CD4-positive, alpha-beta T cell treated with Interleukin-10 for 1 hour (primary cell): ENCODE measurements at regions not wholly inside any gene's neighbourhood (a gene's known extent, or its start where the extent isn't known, plus 50 kb on each side); places are given as distances from the start of the nearest gene placed in this dataset.

Source experiments
- DNase-seq: peaks from one replicate; pipeline ENCODE4 v3.0.0-alpha.2; 2020

DNA sequence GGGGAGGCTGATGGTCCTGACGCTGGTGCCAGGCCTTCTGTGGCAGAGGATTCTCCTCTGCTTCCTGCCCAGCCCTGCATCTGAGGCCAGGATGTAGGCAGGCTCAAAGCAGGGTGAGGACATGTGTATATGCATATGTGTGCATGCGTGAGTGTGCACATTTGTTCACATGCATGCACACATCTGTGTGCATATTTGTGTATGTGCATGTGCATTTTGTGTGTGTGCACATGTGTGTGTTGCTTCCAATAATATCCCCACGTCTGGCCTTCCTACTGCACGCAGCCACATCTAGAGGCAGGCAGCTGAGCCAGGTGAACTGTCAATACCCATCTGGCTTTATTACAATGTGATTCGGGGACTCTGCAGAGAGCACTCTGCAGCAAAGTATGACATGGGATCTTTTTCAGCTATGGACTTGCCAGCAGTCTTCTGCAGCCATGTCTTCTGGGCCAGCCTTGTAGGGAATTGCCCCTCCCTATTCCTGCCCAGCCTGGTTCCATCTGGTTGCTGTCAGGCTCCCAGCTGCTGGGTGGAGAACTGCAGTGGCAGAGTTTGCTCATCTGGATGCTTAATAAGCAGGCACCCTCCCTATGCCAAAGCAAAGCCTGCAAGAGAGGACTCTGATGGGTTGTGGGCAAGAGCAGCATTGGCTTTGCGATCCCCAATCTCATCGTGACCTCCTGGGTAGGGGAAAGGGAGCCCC is 140.7 kb downstream of the PFKFB3 start:
- DNase-seq = no peak

DNA sequence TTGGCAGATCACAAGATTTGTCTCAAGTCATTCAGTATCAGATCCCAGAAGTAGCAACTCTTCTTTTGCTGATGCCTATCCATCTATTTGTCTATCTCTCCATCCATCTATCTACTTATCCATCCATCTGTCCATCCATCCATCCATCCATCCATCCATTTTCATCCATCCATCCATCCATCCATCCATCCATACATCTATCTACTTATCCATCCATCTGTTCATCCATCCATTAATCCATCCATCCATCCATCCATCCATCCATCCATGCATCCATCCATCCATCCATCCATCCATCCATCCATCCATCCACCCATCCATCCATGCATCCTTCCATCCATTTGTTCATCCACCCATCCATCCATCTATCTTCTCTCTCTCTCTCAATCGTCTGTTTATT is 142.7 kb downstream of the PFKFB3 start:
- DNase-seq = no peak

DNA sequence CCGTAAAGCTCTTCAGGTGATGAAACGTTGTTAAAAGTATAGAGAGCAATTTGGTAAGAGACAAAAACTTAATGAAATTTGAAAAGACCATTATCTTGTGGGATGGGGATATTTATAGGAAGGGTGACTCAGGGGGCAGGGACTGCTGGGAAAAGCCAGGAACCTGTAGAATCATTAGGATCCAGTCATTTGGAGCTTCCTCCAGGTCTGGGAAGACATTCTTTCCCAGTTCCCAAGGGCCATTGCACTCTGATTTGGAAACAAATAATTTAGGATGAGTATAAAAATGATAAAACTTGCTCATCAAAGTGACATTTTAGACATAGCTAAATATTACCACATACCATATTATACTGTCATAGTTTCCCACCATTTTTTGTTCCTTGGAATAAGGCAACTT is 143.9 kb downstream of the PFKFB3 start:
- no peak for DNase-seq

DNA sequence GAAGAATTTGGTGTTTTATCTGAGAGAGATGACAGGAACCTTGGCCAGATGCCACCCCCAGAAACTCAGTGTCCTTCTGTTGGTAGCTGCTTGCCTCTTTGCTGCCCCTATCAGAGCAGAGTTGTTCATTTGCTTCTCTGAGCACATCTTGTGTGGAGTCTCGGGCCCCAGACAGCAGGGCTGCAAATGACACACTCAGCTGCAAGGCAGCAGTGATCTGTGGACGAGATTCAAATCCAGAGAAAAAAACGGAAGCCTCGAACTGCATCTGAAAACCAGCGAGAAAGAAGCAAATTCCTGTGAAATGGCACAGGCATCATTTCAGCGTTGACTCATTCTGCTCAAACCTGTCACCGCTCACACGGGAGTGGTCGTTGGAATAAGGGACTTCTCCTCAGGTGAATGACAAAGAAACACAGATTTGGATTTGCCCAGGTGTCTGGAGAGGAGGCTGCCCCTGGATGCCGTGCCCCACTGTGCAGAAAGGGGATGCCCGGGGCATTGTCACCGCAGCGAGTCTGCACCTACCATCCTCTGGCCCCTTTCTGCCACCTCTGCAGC is 144.7 kb downstream of the PFKFB3 start:
- peak; percentile 63 for DNase-seq

DNA sequence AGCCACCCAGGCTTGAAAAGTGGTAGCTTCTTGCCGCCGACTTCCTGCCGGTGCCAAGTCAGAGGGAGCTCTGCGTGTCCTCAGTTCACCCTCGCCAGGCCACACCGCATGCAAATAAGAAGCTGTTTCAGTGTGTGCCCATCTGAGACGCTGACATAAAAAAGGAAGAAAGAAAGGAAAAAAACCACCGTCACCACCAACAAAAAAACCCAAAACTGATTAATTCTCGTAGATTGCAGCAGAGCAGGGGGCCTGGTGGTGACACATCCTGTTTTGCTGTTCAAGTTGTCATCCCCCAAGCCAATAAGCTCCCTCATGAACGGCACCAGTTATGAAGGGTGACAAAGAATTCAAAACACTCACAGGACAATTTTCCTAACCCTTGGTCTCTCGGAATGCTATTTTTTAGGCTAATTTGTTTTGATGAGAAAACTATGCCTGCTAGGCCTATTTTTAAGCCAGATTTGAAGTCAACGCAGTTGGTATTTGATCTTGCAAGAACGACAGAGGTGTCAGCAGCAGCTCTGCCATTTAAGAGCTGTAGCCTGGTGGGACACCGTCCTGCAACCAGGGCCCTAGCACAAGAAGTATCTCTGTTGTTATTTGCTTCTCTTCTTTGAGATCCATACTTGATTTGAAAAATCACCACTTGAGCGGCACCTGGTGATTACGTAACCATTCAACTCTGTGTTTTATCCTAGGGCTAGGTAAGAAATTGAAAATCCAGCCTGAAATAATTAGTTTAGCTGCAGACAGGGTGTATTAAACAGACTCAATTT is 145.6 kb downstream of the PFKFB3 start:
- peak; percentile 85 for DNase-seq

DNA sequence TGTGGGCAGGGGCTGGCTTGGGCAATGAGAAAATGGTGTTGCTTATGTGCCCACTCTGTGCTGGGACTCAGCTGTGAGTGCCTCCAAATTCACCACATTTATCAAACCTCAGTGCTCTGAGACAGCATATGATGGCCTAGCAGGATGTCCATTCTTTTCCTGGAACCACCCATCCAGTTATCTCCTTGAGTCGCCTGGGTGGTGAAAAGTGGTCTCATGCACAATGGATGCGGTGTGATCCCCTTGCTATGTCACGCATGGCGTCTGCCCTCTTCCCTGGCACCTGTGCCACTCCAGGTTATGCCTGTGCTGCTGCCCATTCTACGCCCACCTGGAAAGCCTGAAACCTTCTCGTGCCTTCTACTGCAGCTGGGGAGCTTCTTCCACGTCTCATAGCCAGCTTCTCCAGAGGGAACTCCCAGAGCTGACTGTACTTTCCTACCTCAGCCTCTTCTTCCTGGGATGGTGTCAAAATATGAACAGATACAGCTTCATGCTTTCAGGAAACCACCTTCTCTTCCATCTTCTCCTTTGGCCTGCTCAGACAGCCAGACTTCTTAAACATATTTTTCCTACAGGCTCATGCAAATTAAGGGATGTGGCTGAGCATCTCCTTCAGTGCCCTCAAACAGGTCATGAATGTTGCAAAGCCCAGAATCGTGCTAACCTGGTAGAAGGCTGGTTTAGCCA is 147.3 kb downstream of the PFKFB3 start:
- DNase-seq = no peak

DNA sequence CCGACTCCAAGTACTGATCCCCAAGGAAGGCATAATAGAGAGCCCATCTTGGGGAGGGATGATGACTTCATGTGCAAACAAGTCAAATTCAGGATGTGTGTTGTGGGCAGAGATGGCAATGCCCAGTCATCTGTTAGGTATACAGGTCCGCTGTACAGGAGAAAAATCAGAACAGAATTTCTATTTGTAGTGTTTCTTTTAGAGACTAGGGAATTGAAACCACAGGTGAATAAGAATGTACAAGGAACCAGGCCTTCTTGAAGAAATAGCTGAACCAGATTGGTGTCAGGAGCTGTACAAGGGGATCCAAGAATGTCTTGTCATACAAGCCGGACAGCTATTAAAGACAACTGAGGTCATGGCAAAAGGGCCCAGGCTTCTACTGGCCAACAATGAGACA is 147.9 kb downstream of the PFKFB3 start:
- no peak for DNase-seq

DNA sequence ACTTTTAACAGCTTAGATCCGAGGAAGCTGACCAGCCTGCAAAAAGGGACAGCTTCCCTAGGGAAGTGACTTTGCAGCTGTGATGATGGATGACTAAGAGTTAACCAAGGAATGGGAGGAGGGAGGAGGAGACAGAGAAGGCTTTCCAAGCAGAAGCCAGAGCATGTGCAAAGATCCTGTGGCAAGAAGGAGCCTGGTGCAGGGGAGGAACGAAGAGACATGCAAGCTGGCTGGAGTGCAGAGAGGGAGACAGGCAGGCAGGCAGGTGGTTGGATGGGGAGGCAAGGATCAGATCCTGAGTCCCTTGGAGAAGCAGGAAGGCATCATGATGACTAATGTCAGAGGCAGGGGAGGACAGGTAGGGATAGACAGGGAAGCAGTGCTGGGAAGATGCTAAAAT is 148.8 kb downstream of the PFKFB3 start:
- no peak for DNase-seq

DNA sequence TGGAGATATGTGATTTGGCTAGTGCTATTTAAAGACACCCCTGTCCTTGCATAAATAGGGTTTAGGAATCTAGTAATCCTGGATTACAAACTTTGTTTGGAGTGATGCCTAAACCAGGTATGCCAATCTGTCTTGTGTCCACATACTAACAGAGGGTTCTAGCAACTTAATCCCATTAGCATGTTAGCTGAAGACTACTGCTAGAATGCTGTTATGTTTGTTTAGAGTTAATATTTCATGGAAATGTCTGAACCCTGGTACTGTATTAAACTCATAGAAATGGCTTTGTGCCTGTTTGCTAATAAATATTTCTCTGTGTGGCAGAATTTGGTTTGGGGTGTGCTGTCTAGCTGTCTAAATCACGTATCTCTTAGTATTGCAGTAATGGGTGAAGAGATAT is 150.8 kb downstream of the PFKFB3 start:
- no peak for DNase-seq

DNA sequence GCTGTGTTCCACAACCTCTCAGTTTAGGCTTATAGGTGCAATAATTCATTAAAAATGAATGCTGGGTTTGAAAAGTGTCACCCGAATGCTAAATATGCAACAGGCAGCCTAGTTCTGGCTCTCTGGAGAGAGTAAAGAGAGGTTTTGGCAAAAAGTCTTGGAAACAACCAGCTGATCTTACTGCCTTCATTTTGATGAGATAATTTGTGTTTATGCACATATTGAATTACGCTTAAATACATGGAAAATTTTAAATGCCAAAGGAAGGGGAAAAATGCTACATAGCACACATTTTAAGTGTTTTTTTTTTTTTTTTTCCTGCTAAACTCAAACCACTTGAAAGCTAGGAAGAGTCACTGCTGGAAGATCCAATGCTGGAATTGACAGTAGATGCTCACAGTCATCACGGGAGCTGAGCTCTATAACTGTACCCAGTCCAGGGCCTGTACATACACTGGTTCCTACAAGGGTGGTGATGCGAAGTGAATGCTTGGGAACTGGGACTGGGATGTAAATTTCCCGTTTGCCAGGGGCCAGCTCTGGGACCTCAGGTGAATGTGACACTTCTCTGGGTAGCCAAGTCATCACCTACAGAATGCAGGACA is 151.5 kb downstream of the PFKFB3 start:
- no peak for DNase-seq

DNA sequence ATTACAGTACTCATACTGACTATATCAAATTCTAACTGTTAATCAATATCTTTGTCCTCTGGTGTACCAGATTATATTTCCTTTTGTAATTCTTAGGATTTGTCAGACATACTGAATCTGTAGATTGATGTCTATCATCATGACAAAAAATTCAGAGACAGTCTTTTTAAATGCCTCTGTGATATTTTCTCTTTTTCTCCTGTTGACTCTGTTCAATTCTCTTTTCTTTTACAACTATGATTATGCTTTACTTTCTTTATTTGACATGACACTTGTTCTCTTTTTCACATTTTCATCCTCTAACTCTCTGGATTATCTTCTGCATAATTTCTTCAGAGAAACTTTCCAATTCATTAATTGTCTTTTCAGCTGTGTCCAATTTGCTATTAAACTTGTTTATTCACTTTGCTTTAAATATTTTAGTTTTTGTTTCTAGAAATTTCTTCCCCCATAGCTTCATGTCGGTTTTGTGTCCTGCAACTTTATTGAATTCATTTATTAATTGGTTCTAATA is 153.6 kb downstream of the PFKFB3 start:
- DNase-seq = no peak

DNA sequence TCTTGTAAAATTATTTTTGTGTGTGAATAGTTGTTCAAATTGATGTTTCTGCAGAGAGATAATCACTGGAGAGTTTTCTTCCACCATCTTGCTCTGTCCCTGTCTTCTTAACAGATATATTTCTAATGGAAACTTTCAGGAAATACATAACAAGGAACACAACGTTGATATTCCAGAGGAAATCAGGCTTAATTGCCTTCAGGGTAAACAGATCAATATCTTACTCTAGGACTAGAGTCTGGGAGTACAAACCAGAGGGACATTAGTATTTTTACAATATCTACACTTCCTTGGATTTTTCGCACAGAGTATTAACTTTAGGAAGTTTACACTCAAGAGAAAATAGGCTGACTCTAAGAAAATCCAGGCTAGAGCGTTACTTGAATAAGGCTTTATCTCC is 159.1 kb downstream of the PFKFB3 start:
- DNase-seq = no peak

DNA sequence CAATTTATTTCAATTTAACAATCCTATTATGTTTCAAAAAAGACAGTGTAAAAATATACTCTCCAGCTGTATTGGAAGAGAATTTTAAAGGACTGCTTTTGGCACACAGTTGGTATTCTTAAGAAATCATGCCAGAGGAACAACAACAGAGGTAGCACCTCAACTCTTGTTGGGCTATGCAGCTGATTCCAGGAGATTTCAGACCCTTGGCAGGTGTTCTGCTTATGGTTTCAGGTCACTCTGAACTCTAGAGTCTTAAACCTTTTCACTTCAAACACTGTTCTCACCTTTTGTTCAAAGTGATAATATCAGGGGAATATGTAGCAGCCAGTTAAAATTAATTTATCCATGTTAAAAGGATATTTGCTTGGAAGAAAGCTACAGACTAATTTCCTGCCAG is 160.1 kb downstream of the PFKFB3 start:
- DNase-seq = no peak

DNA sequence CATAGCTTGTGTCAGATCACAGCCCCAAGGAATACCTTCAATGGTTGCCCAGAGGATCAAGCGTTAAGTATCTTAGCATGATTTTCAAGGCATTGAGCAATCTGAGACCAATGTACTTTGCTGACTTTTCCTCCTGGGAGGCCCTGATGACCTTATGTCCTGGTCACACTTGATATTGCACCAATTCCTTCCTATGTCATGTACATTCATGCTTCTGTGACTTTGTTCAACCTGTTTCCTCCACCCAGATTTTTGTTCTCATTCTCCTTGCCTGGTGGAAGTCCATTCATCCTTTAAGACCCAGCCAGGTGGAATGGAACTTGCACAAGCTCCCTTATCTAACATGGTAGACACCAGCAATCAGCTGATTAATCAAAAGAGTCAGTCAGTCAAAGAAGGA is 160.8 kb downstream of the PFKFB3 start:
- DNase-seq = no peak

DNA sequence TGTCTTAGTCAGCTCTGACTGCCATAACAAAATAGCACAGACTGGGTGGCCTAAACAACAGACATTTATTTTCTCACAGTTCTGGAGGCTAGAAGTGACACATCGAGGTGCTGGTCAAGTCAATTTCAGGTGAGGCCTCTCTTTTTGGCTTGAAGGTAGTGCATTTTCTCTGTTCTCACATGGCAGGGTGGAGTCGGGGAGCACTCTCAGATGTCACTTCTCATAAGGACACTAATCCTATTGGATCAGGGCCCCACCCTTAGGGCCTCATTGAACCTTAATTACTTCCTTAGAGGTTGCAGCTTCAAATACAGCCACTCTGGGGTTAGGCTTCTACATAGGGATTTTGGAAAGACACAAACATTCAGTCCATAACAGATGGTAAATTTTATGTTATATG is 161.6 kb downstream of the PFKFB3 start:
- DNase-seq = no peak

DNA sequence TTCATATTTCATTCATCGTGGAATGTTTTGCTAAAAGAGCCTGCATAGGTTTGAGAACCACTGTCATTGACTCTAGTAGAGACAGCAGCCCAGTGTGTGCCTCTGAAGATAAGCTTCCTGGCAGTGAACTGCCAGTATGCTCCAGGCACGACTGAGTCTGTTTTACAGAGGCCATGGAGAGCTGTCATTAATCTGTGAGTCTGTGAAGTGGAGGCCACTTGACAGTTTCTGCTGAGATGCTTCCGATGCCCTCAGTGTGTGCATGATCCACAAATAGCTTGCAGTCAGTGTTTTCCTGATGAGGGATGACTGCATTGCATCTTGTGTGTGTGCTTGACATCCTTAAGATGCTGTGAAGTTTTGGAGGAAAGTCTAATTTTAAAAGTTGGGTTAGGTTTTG is 162.2 kb downstream of the PFKFB3 start:
- DNase-seq = no peak

DNA sequence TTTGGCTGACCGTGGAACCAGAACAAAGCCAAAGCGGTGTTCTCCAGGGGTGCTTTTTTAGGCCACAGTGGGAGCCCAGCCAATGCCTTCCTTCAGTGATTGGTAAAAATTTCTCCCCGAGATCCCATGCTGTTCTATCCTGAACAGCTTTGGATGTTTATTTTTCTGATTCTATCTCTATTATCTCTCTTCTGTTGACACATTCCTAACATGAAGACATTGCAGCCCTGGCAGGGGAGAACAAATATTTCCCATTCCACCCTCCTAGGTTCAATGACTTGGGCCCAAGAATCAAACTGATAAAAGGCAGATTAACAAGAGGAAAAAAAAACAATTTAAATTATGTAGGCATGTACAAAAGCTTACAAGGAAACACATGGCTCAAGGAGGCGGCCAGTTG is 162.7 kb downstream of the PFKFB3 start:
- DNase-seq = no peak
